ENCODE measurements at regions not wholly inside any gene's neighbourhood (a gene's known extent, or its start where the extent isn't known, plus 50 kb on each side); places are given as distances from the start of the nearest gene placed in this dataset.

GRCh38 chr2:71937396-71937795 lies 210.3 kb downstream of the CYP26B1 start:
- DNase-seq (ENCODE audit: low read depth), result peak; percentile 61

- DNase-seq (ENCODE audit: low read depth), result no peak
These were observed 211.3 kb downstream of the CYP26B1 start for GRCh38 chr2:71936076-71937030.

GRCh38 chr2:71935262-71935848 lies 212.3 kb downstream of the CYP26B1 start:
- DNase-seq (ENCODE audit: low read depth), result peak; percentile 76

DNA sequence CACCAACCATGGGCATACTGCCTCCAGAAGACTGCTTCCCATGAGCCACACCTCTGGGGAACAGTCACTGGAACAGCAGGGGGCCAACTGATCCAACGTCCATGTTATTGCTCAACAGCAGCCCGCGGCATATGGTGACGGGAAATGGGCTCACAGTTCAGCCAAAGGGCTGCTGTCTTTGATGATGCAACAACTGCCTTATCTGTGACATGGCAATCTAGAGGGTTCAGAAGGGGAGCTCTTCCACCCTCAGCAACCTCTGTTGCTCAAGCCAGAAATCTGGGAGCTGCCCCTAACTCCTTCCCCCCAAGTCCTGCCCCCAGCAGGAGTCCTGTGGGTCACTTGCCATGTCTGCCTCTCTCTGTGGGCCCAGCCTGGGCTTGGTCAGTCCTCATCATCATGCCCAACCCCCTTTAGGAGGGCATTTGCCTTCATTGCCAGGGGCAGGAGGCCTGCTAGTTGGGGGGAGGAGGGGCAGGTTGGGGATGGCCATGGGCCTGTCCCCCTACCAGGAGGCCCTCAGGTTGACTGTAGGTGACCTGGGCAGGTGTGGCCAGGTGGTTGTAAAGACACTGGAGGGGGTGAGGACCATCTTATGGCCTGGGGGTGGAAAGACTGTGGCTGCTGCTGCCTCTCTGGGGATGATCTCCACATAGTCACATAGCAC lies 212.9 kb downstream of the CYP26B1 start:
- peak; percentile 39 for DNase-seq (ENCODE audit: low read depth)

GRCh38 chr2:71934320-71934593 lies 213.4 kb downstream of the CYP26B1 start:
- no peak for DNase-seq (ENCODE audit: low read depth)

- DNase-seq (ENCODE audit: low read depth), result peak; percentile 47
These were observed 214.0 kb downstream of the CYP26B1 start for GRCh38 chr2:71933467-71934319.

- no peak for DNase-seq (ENCODE audit: low read depth)
These were observed 214.7 kb downstream of the CYP26B1 start for GRCh38 chr2:71932780-71933466.

GRCh38 chr2:71932037-71932779 lies 215.5 kb downstream of the CYP26B1 start:
- no peak for DNase-seq (ENCODE audit: low read depth)

GRCh38 chr2:71930049-71930681 lies 217.5 kb downstream of the CYP26B1 start:
- no peak for DNase-seq (ENCODE audit: low read depth)

- no peak for DNase-seq (ENCODE audit: low read depth)
These were observed 218.2 kb downstream of the CYP26B1 start for GRCh38 chr2:71929482-71929772.

DNA sequence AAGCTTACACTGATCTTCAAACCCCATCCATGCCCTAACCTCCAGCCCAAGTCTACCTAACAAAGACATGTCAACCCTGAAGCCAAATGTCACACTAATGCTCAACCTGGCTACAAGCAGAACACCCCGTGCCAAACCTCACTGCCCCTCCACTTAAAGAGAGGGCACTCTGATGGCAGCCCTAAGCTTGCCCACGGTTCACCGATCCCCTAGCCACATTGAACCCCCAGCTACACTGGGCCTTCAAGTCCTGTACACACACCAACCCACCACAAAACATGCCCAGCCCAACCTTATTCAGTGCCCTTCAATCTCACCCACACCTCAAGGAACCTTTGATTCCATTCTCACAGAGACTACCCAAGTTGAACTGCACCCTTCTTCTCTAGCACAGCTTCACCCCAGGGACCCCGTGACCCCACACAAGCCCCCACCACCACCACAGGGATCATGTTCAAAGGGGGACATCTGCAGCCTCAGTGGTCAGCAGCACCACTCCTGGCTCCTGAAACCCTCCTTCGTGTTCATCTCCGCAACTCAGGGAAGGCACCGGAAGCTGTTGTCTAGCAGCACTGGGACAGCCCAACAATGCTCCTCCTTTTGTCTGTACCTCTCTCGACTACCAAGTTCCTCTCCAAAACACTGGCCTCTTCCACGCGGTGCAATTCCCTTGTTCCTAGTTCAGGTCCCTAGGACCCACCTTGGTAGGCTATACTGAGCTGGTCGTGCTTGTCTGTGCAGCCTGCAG lies 218.8 kb downstream of the CYP26B1 start:
- DNase-seq (ENCODE audit: low read depth), result no peak

GRCh38 chr2:71927757-71928715 lies 219.6 kb downstream of the CYP26B1 start:
- DNase-seq (ENCODE audit: low read depth), result no peak

DNA sequence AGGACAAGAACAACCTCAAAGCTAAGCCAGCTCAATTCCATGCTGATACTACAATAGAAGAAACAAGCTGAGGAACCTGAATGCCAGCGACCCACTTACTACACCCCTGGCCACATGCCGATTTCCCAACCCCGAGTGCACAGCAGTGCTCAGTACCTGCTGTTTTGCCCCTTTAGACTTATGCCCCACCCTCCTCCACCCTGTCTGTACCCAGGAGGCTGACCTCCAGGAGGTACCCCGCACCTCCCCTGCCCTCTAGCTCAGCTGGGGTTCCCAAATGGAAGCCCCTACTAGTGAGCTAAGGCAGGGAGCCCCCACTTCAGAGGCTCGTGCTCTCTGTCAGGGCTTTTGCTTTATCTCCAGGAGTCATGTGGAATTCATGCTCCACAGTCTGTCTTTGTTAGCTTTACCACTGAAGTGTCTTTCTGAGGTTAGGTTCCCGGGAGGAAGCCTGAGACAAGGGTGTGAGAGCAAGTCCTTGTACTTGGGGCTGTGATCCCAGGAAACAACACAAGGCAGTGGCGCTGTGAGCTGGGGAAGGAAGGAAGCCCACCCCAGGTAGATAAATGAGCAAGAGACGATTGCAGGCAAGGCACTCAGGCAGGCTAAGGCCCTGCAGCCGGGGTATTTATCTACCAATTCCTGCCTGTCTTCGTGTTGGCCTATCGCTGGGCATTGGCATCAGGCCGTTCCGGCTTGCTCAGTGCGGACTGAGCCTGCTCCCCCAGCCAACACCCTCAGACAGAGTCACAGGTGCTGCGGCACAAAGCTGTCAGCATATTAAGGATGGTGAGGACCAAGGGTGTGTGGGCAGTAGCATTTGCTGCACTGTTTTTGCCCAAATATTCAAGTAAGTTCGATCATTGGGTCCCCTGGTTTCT lies 220.5 kb downstream of the CYP26B1 start:
- no peak for DNase-seq (ENCODE audit: low read depth)

DNA sequence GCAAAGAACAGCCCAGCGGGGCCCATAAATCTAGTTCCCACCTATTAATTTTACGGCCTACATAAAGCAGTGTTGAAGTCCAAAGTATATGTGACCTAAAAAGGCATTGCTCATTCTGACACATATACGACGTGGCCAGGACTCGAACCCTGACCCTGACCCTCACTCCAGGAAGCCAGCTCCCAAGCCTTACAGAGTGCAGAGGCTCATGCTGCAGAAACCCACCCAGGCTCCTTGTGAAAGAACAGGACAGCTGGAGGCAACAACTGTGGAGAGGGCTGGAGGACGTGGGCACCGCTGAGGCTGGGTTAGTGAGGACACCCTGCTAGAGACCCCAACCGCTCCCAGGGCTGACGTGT lies 221.6 kb downstream of the CYP26B1 start:
- DNase-seq (ENCODE audit: low read depth), result no peak

GRCh38 chr2:71925268-71926088 lies 222.2 kb downstream of the CYP26B1 start:
- no peak for DNase-seq (ENCODE audit: low read depth)

- peak; percentile 76 for DNase-seq (ENCODE audit: low read depth)
These were observed 223.7 kb downstream of the CYP26B1 start for GRCh38 chr2:71923887-71924533.
